ENCODE measurements at regions not wholly inside any gene's neighbourhood (a gene's known extent, or its start where the extent isn't known, plus 50 kb on each side); places are given as distances from the start of the nearest gene placed in this dataset.
"Not testable (repeated sequence)": the region's sequence is repeated elsewhere in the genome, so short reads cannot be mapped to it uniquely, and the experiment has no call there.

GRCh38 chr6:167412506-167412905 lies 87.6 kb downstream of the TTLL2 start:
- no peaks in the 10 kb centered on the region for H3K9me3 Mint-ChIP-seq
- H3K27me3 Mint-ChIP-seq: peaks cover 15% of the 10 kb centered on the region
- H3K36me3 Mint-ChIP-seq (ENCODE audit: insufficient read depth): no peaks in the 10 kb centered on the region
- no peak overlapping the region for H3K27ac Mint-ChIP-seq (ENCODE audit: low read depth)
- no peak for ATAC-seq (replicated peaks; ENCODE audit: extremely low read depth, poor library complexity, severe bottlenecking)
- H3K4me3 Mint-ChIP-seq: no peak overlapping the region
- H3K4me1 Mint-ChIP-seq: no peaks in the 10 kb centered on the region
- DNase-seq (ENCODE audit: low spot score in 2 of 2): no peak

- peaks cover 28% of the 10 kb centered on the region for H3K27me3 Mint-ChIP-seq
- no peak overlapping the region for H3K27ac Mint-ChIP-seq (ENCODE audit: low read depth)
- H3K9me3 Mint-ChIP-seq: no peaks in the 10 kb centered on the region
- ATAC-seq (replicated peaks; ENCODE audit: extremely low read depth, poor library complexity, severe bottlenecking) (no peak), DNase-seq (ENCODE audit: low spot score in 2 of 2) (no peak)
- no peak overlapping the region for H3K4me3 Mint-ChIP-seq
- no peaks in the 10 kb centered on the region for H3K36me3 Mint-ChIP-seq (ENCODE audit: insufficient read depth)
- no peaks in the 10 kb centered on the region for H3K4me1 Mint-ChIP-seq
Measured at GRCh38 chr6:167415441-167415961, 90.6 kb downstream of the TTLL2 start.

- Mint-ChIP-seq H3K4me3 (no peak overlapping the region), H3K27me3 (peaks cover 28% of the 10 kb centered on the region), H3K9me3 (no peaks in the 10 kb centered on the region), H3K27ac (ENCODE audit: low read depth) (no peak overlapping the region), H3K36me3 (ENCODE audit: insufficient read depth) (no peaks in the 10 kb centered on the region), H3K4me1 (no peaks in the 10 kb centered on the region)
- DNase-seq (ENCODE audit: low spot score in 2 of 2): no peak
- no peak for ATAC-seq (replicated peaks; ENCODE audit: extremely low read depth, poor library complexity, severe bottlenecking)
Measured at GRCh38 chr6:167416676-167417430, 92.0 kb downstream of the TTLL2 start.

- H3K36me3 Mint-ChIP-seq (ENCODE audit: insufficient read depth): no peaks in the 10 kb centered on the region
- ATAC-seq (replicated peaks; ENCODE audit: extremely low read depth, poor library complexity, severe bottlenecking) (no peak), DNase-seq (ENCODE audit: low spot score in 2 of 2) (no peak)
- H3K4me3 Mint-ChIP-seq: no peak overlapping the region
- no peak overlapping the region for H3K27ac Mint-ChIP-seq (ENCODE audit: low read depth)
- H3K4me1 Mint-ChIP-seq: no peaks in the 10 kb centered on the region
- no peaks in the 10 kb centered on the region for H3K9me3 Mint-ChIP-seq
- H3K27me3 Mint-ChIP-seq: peaks cover 28% of the 10 kb centered on the region
Measured at GRCh38 chr6:167420177-167420576, 95.3 kb downstream of the TTLL2 start.

- Mint-ChIP-seq H3K27me3 (peaks cover 27% of the 10 kb centered on the region), H3K9me3 (no peaks in the 10 kb centered on the region), H3K4me1 (no peaks in the 10 kb centered on the region), H3K4me3 (no peak overlapping the region), H3K36me3 (ENCODE audit: insufficient read depth) (no peaks in the 10 kb centered on the region), H3K27ac (ENCODE audit: low read depth) (no peak overlapping the region)
- DNase-seq (ENCODE audit: low spot score in 2 of 2) (no peak), ATAC-seq (replicated peaks; ENCODE audit: extremely low read depth, poor library complexity, severe bottlenecking) (no peak)
Measured at GRCh38 chr6:167420858-167421766, 96.2 kb downstream of the TTLL2 start.

GRCh38 chr6:167421944-167422343 lies 97.1 kb downstream of the TTLL2 start:
- H3K4me1 Mint-ChIP-seq; H3K36me3 Mint-ChIP-seq (ENCODE audit: insufficient read depth); H3K4me3 Mint-ChIP-seq; H3K9me3 Mint-ChIP-seq; H3K27ac Mint-ChIP-seq (ENCODE audit: low read depth); ATAC-seq (replicated peaks; ENCODE audit: extremely low read depth, poor library complexity, severe bottlenecking); DNase-seq (ENCODE audit: low spot score in 2 of 2): not testable (repeated sequence)
- peaks cover 27% of the 10 kb centered on the region for H3K27me3 Mint-ChIP-seq

GRCh38 chr6:167422934-167423333 lies 98.0 kb downstream of the TTLL2 start:
- H3K27ac Mint-ChIP-seq (ENCODE audit: low read depth): no peak overlapping the region
- ATAC-seq (replicated peaks; ENCODE audit: extremely low read depth, poor library complexity, severe bottlenecking) (no peak), DNase-seq (ENCODE audit: low spot score in 2 of 2) (no peak)
- no peaks in the 10 kb centered on the region for H3K9me3 Mint-ChIP-seq
- peaks cover 27% of the 10 kb centered on the region for H3K27me3 Mint-ChIP-seq
- no peak overlapping the region for H3K4me3 Mint-ChIP-seq
- no peaks in the 10 kb centered on the region for H3K4me1 Mint-ChIP-seq
- no peaks in the 10 kb centered on the region for H3K36me3 Mint-ChIP-seq (ENCODE audit: insufficient read depth)

GRCh38 chr6:167424060-167424673 lies 99.3 kb downstream of the TTLL2 start:
- no peaks in the 10 kb centered on the region for H3K36me3 Mint-ChIP-seq (ENCODE audit: insufficient read depth)
- ATAC-seq (replicated peaks; ENCODE audit: extremely low read depth, poor library complexity, severe bottlenecking) (no peak), DNase-seq (ENCODE audit: low spot score in 2 of 2) (no peak)
- H3K27me3 Mint-ChIP-seq: peaks cover 31% of the 10 kb centered on the region
- no peaks in the 10 kb centered on the region for H3K4me1 Mint-ChIP-seq
- H3K27ac Mint-ChIP-seq (ENCODE audit: low read depth): no peak overlapping the region
- no peak overlapping the region for H3K4me3 Mint-ChIP-seq
- H3K9me3 Mint-ChIP-seq: no peaks in the 10 kb centered on the region

GRCh38 chr6:167424700-167425099 lies 99.8 kb downstream of the TTLL2 start:
- no peak overlapping the region for H3K27ac Mint-ChIP-seq (ENCODE audit: low read depth)
- H3K4me1 Mint-ChIP-seq: no peaks in the 10 kb centered on the region
- H3K4me3 Mint-ChIP-seq: no peak overlapping the region
- H3K9me3 Mint-ChIP-seq: no peaks in the 10 kb centered on the region
- no peak for DNase-seq (ENCODE audit: low spot score in 2 of 2)
- H3K27me3 Mint-ChIP-seq: peaks cover 36% of the 10 kb centered on the region
- no peaks in the 10 kb centered on the region for H3K36me3 Mint-ChIP-seq (ENCODE audit: insufficient read depth)
- no peak for ATAC-seq (replicated peaks; ENCODE audit: extremely low read depth, poor library complexity, severe bottlenecking)

- Mint-ChIP-seq H3K36me3 (ENCODE audit: insufficient read depth) (no peaks in the 10 kb centered on the region), H3K9me3 (no peaks in the 10 kb centered on the region), H3K27ac (ENCODE audit: low read depth) (no peak overlapping the region), H3K4me3 (no peak overlapping the region), H3K27me3 (peaks cover 50% of the 10 kb centered on the region), H3K4me1 (no peaks in the 10 kb centered on the region)
- DNase-seq (ENCODE audit: low spot score in 2 of 2): no peak
- ATAC-seq (replicated peaks; ENCODE audit: extremely low read depth, poor library complexity, severe bottlenecking): no peak
Measured at GRCh38 chr6:167426084-167426483, 101.2 kb downstream of the TTLL2 start.

- H3K4me3 Mint-ChIP-seq: no peak overlapping the region
- H3K4me1 Mint-ChIP-seq: no peaks in the 10 kb centered on the region
- ATAC-seq (replicated peaks; ENCODE audit: extremely low read depth, poor library complexity, severe bottlenecking) (no peak), DNase-seq (ENCODE audit: low spot score in 2 of 2) (no peak)
- H3K36me3 Mint-ChIP-seq (ENCODE audit: insufficient read depth): no peaks in the 10 kb centered on the region
- no peaks in the 10 kb centered on the region for H3K9me3 Mint-ChIP-seq
- no peak overlapping the region for H3K27ac Mint-ChIP-seq (ENCODE audit: low read depth)
- peaks cover 50% of the 10 kb centered on the region for H3K27me3 Mint-ChIP-seq
Measured at GRCh38 chr6:167426651-167427050, 101.8 kb downstream of the TTLL2 start.

GRCh38 chr6:167428664-167429333 lies 103.9 kb downstream of the TTLL2 start:
- Mint-ChIP-seq H3K36me3 (ENCODE audit: insufficient read depth) (no peaks in the 10 kb centered on the region), H3K27ac (ENCODE audit: low read depth) (no peak overlapping the region), H3K27me3 (peaks cover 50% of the 10 kb centered on the region), H3K9me3 (no peaks in the 10 kb centered on the region), H3K4me3 (no peak overlapping the region), H3K4me1 (no peaks in the 10 kb centered on the region)
- ATAC-seq (replicated peaks; ENCODE audit: extremely low read depth, poor library complexity, severe bottlenecking) (no peak), DNase-seq (ENCODE audit: low spot score in 2 of 2) (no peak)

All from central memory CD8-positive, alpha-beta T cell (primary cell).